ENCODE measurements at regions not wholly inside any gene's neighbourhood (a gene's known extent, or its start where the extent isn't known, plus 50 kb on each side); places are given as distances from the start of the nearest gene placed in this dataset.

DNA sequence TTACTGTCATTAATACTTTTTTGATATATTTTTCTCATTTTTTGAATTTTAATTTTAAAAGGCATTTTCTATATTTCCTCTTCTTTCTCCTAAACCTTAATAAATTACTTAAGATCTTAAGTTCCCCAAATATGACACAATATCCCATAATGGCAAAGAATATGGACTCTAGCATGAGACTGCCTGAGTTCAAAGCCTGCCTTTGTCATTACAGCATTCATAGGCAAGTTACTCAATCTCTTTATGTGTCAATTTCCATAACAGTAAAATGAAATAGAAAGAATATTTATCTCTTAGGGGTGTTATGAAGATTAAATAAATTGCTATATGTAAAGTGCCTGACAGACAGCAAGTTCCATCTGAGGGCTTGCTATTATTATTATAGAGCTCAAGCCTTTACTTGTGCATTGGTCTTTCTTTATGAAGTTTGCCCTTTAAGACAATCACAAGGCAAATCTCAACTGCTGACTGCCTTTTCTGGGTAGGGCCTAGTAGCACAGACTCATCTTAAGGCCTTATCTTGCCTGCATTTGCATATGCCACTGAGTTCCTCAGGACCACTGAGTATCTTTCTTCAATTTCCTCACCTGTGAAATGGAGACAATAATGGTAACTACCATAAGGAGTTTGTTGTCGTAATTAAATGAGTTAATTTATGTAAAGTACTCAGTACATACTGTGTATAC lies 231.0 kb downstream of the NRIP1 start:
- Histone ChIP-seq H3K9me3 (no peaks in the 10 kb centered on the region), H3K27ac (ENCODE audit: low read length) (no peak overlapping the region), H3K4me3 (ENCODE audit: control insufficient read depth in 1 of 2, extremely low read depth in 1 of 2, low read length in 1 of 2) (no peak overlapping the region), H3K36me3 (ENCODE audit: control insufficient read depth in 2 of 2, extremely low read depth in 1 of 2, insufficient read depth in 1 of 2, low read length in 1 of 2) (no peaks in the 10 kb centered on the region), H3K27me3 (replicated peaks in 1 of 2; ENCODE audit: control insufficient read depth in 2 of 2, extremely low read depth in 1 of 2, insufficient read depth in 2 of 2, low read length in 1 of 2) (no peaks in the 10 kb centered on the region), H3K4me1 (ENCODE audit: control insufficient read depth in 1 of 2, extremely low read depth in 1 of 2, insufficient read depth in 2 of 2, low read length in 2 of 2) (no peaks in the 10 kb centered on the region)
- Mint-ChIP-seq H3K9me3 (no peaks in the 10 kb centered on the region), H3K27ac (no peak overlapping the region), H3K36me3 (no peaks in the 10 kb centered on the region), H3K4me1 (no peaks in the 10 kb centered on the region), H3K4me3 (no peak overlapping the region), H3K27me3 (no peaks in the 10 kb centered on the region)
- ChIA-PET CTCF (no interaction called here), POLR2A (no interaction called here)
- DNase-seq (no peak), ATAC-seq (replicated peaks in 1 of 4) (no peak)
- WGBS (ENCODE audit: insufficient coverage): no CpG with 5 or more reads among the region's 1 CpG

DNA sequence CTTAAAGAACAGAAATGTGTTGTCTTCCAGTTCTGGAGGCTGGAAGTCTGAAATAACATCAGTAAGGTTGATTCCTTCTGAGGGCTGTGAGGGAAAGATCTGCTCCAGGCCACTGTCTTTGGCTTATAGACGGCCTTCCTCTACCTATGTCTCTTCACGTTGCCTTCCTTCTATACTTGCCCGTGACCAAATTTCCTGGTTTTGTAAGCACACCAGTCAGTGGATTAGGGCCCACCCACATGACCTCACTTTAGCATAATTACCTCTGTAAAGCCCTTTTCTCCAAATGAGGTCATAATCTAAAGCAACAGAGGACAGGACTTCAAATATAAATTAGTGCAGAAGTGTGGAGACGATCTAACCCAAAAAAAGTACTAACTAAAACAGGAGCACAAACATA lies 231.6 kb downstream of the NRIP1 start:
- no peaks in the 10 kb centered on the region for H3K9me3 ChIP-seq
- H3K27me3 ChIP-seq (replicated peaks in 1 of 2; ENCODE audit: control insufficient read depth in 2 of 2, extremely low read depth in 1 of 2, insufficient read depth in 2 of 2, low read length in 1 of 2): no peaks in the 10 kb centered on the region
- no peaks in the 10 kb centered on the region for H3K4me1 ChIP-seq (ENCODE audit: control insufficient read depth in 1 of 2, extremely low read depth in 1 of 2, insufficient read depth in 2 of 2, low read length in 2 of 2)
- Mint-ChIP-seq H3K36me3 (no peaks in the 10 kb centered on the region), H3K27me3 (no peaks in the 10 kb centered on the region), H3K27ac (no peak overlapping the region), H3K9me3 (no peaks in the 10 kb centered on the region), H3K4me3 (no peak overlapping the region), H3K4me1 (no peaks in the 10 kb centered on the region)
- H3K36me3 ChIP-seq (ENCODE audit: control insufficient read depth in 2 of 2, extremely low read depth in 1 of 2, insufficient read depth in 1 of 2, low read length in 1 of 2): no peaks in the 10 kb centered on the region
- POLR2A ChIA-PET: no interaction called here
- no peak overlapping the region for H3K4me3 ChIP-seq (ENCODE audit: control insufficient read depth in 1 of 2, extremely low read depth in 1 of 2, low read length in 1 of 2)
- H3K27ac ChIP-seq (ENCODE audit: low read length): no peak overlapping the region
- no peak for ATAC-seq (replicated peaks in 1 of 4)
- no peak for DNase-seq
- 93% methylated on average over 3 of the region's 4 CpGs for WGBS (ENCODE audit: insufficient coverage)
- CTCF ChIA-PET: no interaction called here

DNA sequence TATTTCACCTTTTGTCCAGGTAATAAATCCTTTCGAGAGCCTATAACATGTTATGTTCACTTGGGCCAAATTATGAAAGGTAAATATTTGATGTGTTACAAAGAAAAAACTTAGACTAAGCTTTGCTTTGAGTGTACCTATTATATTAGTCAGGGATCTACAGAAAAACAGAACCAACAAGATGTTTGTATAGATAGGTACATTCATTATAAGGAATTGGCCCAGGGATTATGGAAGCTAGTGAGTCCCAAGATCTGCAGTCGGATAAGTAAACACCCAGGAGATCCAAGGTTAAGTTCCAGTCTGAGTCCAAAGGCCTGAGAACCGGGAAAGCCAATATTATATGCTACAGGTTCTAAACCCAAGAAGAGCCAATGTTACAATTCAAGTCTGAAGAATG lies 234.5 kb downstream of the NRIP1 start:
- H3K4me3 ChIP-seq (ENCODE audit: control insufficient read depth in 1 of 2, extremely low read depth in 1 of 2, low read length in 1 of 2): no peak overlapping the region
- Mint-ChIP-seq H3K4me1 (no peaks in the 10 kb centered on the region), H3K4me3 (no peak overlapping the region), H3K27ac (no peak overlapping the region), H3K27me3 (no peaks in the 10 kb centered on the region), H3K9me3 (no peaks in the 10 kb centered on the region), H3K36me3 (no peaks in the 10 kb centered on the region)
- no peaks in the 10 kb centered on the region for H3K9me3 ChIP-seq
- H3K36me3 ChIP-seq (ENCODE audit: control insufficient read depth in 2 of 2, extremely low read depth in 1 of 2, insufficient read depth in 1 of 2, low read length in 1 of 2): no peaks in the 10 kb centered on the region
- H3K4me1 ChIP-seq (ENCODE audit: control insufficient read depth in 1 of 2, extremely low read depth in 1 of 2, insufficient read depth in 2 of 2, low read length in 2 of 2): no peaks in the 10 kb centered on the region
- CTCF ChIA-PET: no interaction called here
- H3K27ac ChIP-seq (ENCODE audit: low read length): no peak overlapping the region
- no peaks in the 10 kb centered on the region for H3K27me3 ChIP-seq (replicated peaks in 1 of 2; ENCODE audit: control insufficient read depth in 2 of 2, extremely low read depth in 1 of 2, insufficient read depth in 2 of 2, low read length in 1 of 2)
- DNase-seq (no peak), ATAC-seq (replicated peaks in 1 of 4) (no peak)
- POLR2A ChIA-PET: no interaction called here
- 94% methylated on average over 2 of the region's 3 CpGs for WGBS (ENCODE audit: insufficient coverage)

DNA sequence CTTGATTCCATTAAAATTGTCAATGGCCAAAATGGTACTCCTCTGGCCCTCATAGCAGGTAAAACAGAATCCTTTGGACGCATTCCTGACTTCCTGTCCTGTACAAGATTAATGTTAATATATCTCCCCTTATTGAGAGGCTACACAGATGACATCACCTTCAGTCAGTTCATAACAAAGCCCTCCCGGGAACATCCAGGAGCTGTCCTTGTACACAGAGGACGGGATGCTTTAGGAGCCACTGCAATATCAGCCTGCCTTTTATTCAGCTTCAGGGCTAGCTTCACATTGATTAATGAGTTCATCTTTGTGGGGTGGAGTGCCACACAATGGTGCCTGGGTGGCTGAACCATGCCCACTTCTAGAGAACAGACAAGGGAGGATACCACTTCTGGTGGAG lies 235.1 kb downstream of the NRIP1 start:
- H3K36me3 ChIP-seq (ENCODE audit: control insufficient read depth in 2 of 2, extremely low read depth in 1 of 2, insufficient read depth in 1 of 2, low read length in 1 of 2): no peaks in the 10 kb centered on the region
- no peaks in the 10 kb centered on the region for H3K4me1 Mint-ChIP-seq
- no peak overlapping the region for H3K27ac ChIP-seq (ENCODE audit: low read length)
- ATAC-seq (replicated peaks in 1 of 4) (no peak), DNase-seq (no peak)
- ChIA-PET POLR2A (no interaction called here), CTCF (no interaction called here)
- H3K9me3 ChIP-seq: no peaks in the 10 kb centered on the region
- no peak overlapping the region for H3K27ac Mint-ChIP-seq
- H3K4me1 ChIP-seq (ENCODE audit: control insufficient read depth in 1 of 2, extremely low read depth in 1 of 2, insufficient read depth in 2 of 2, low read length in 2 of 2): no peaks in the 10 kb centered on the region
- H3K27me3 ChIP-seq (replicated peaks in 1 of 2; ENCODE audit: control insufficient read depth in 2 of 2, extremely low read depth in 1 of 2, insufficient read depth in 2 of 2, low read length in 1 of 2): no peaks in the 10 kb centered on the region
- no peak overlapping the region for H3K4me3 ChIP-seq (ENCODE audit: control insufficient read depth in 1 of 2, extremely low read depth in 1 of 2, low read length in 1 of 2)
- no peaks in the 10 kb centered on the region for H3K36me3 Mint-ChIP-seq
- no peak overlapping the region for H3K4me3 Mint-ChIP-seq
- no peaks in the 10 kb centered on the region for H3K9me3 Mint-ChIP-seq
- no peaks in the 10 kb centered on the region for H3K27me3 Mint-ChIP-seq
- WGBS (ENCODE audit: insufficient coverage): 72% methylated on average over 2 of the region's 3 CpGs

DNA sequence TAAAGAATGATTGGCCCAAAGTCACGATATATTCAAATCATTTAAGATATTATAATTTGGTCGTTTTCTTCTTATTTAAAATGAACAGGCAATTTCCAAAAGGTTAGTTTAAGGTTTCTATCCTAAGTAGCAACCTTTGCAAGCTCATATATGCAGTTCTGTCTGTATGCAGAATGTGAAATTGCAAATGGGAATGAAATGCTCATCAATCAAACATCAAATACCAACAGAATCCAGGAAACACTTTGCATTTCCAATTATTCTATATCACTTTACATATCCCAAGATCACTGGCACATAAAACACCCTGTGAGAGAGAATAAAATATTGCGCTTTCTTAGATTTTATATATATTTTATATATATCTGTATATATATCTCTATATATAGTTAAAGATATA lies 237.3 kb downstream of the NRIP1 start:
- no peak overlapping the region for H3K27ac ChIP-seq (ENCODE audit: low read length)
- H3K4me3 ChIP-seq (ENCODE audit: control insufficient read depth in 1 of 2, extremely low read depth in 1 of 2, low read length in 1 of 2): no peak overlapping the region
- ATAC-seq (replicated peaks in 1 of 4): no peak
- Mint-ChIP-seq H3K36me3 (no peaks in the 10 kb centered on the region), H3K4me3 (no peak overlapping the region), H3K4me1 (no peaks in the 10 kb centered on the region), H3K9me3 (no peaks in the 10 kb centered on the region), H3K27ac (no peak overlapping the region), H3K27me3 (no peaks in the 10 kb centered on the region)
- H3K4me1 ChIP-seq (ENCODE audit: control insufficient read depth in 1 of 2, extremely low read depth in 1 of 2, insufficient read depth in 2 of 2, low read length in 2 of 2): no peaks in the 10 kb centered on the region
- POLR2A ChIA-PET: no interaction called here
- CTCF ChIA-PET: interaction anchor here in 1 of 2 donors (0.7 kb wide), 1 partner anchor 654 kb away, joined by 3 read pairs; no protein-coding TSS in a partner anchor
- WGBS (ENCODE audit: insufficient coverage): no CpG with 5 or more reads among the region's 3 CpGs
- no peaks in the 10 kb centered on the region for H3K36me3 ChIP-seq (ENCODE audit: control insufficient read depth in 2 of 2, extremely low read depth in 1 of 2, insufficient read depth in 1 of 2, low read length in 1 of 2)
- no peaks in the 10 kb centered on the region for H3K27me3 ChIP-seq (replicated peaks in 1 of 2; ENCODE audit: control insufficient read depth in 2 of 2, extremely low read depth in 1 of 2, insufficient read depth in 2 of 2, low read length in 1 of 2)
- DNase-seq: no peak
- no peaks in the 10 kb centered on the region for H3K9me3 ChIP-seq

DNA sequence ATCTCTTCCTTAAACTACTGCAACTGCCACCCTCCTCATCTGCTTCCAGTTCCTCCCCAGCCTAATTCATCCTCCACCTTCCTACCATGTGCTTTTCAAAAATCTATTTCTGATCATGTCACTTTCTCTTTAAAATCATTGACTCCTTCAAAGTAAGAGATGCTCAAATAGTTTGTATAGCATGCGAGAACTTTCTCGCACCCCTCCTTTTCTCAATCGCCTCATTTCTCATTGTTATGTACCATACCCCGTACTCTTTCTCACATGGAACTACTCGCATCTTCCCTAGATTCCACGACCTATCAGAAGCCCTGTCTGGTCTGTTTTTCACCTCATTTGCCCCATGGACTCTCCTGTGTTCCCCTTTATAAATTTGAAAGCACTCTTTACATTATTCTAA lies 238.2 kb downstream of the NRIP1 start:
- Mint-ChIP-seq H3K9me3 (no peaks in the 10 kb centered on the region), H3K4me1 (no peaks in the 10 kb centered on the region), H3K4me3 (no peak overlapping the region), H3K36me3 (no peaks in the 10 kb centered on the region), H3K27me3 (no peaks in the 10 kb centered on the region), H3K27ac (no peak overlapping the region)
- ATAC-seq (replicated peaks in 1 of 4) (no peak), DNase-seq (no peak)
- Histone ChIP-seq H3K4me3 (ENCODE audit: control insufficient read depth in 1 of 2, extremely low read depth in 1 of 2, low read length in 1 of 2) (no peak overlapping the region), H3K36me3 (ENCODE audit: control insufficient read depth in 2 of 2, extremely low read depth in 1 of 2, insufficient read depth in 1 of 2, low read length in 1 of 2) (no peaks in the 10 kb centered on the region), H3K9me3 (no peaks in the 10 kb centered on the region), H3K4me1 (ENCODE audit: control insufficient read depth in 1 of 2, extremely low read depth in 1 of 2, insufficient read depth in 2 of 2, low read length in 2 of 2) (no peaks in the 10 kb centered on the region), H3K27ac (ENCODE audit: low read length) (no peak overlapping the region), H3K27me3 (replicated peaks in 1 of 2; ENCODE audit: control insufficient read depth in 2 of 2, extremely low read depth in 1 of 2, insufficient read depth in 2 of 2, low read length in 1 of 2) (no peaks in the 10 kb centered on the region)
- CTCF ChIA-PET: no interaction called here
- POLR2A ChIA-PET: no interaction called here
- 95% methylated on average over 5 of the region's 6 CpGs for WGBS (ENCODE audit: insufficient coverage)

DNA sequence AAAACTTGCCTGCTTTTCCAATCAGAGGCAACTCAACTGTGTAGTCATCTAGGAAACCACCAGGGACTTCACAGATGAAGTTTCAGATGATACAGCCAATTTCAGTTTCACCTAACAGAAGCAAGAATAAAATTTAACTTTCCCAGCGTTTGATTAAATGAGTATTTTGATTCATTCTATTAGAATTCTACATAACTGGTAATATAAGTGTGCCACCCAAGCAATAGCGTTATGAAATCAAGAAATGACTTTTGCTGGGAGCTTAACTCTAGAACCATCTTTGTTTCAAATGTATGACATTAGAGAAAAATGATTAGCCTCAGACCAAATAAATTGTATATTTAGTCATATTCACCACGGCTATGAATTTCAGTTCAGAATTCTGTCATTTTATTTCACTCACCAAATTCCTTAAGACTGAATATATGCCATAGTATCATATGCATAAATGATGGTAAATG lies 239.3 kb downstream of the NRIP1 start:
- H3K9me3 Mint-ChIP-seq: no peaks in the 10 kb centered on the region
- Histone ChIP-seq H3K36me3 (ENCODE audit: control insufficient read depth in 2 of 2, extremely low read depth in 1 of 2, insufficient read depth in 1 of 2, low read length in 1 of 2) (no peaks in the 10 kb centered on the region), H3K9me3 (no peaks in the 10 kb centered on the region), H3K4me1 (ENCODE audit: control insufficient read depth in 1 of 2, extremely low read depth in 1 of 2, insufficient read depth in 2 of 2, low read length in 2 of 2) (no peaks in the 10 kb centered on the region), H3K27ac (ENCODE audit: low read length) (no peak overlapping the region), H3K4me3 (ENCODE audit: control insufficient read depth in 1 of 2, extremely low read depth in 1 of 2, low read length in 1 of 2) (no peak overlapping the region), H3K27me3 (replicated peaks in 1 of 2; ENCODE audit: control insufficient read depth in 2 of 2, extremely low read depth in 1 of 2, insufficient read depth in 2 of 2, low read length in 1 of 2) (no peaks in the 10 kb centered on the region)
- H3K4me1 Mint-ChIP-seq: no peaks in the 10 kb centered on the region
- H3K4me3 Mint-ChIP-seq: no peak overlapping the region
- ATAC-seq (replicated peaks in 1 of 4): no peak
- CTCF ChIA-PET: no interaction called here
- no peak for DNase-seq
- no CpG with 5 or more reads among the region's 3 CpGs for WGBS (ENCODE audit: insufficient coverage)
- no peaks in the 10 kb centered on the region for H3K36me3 Mint-ChIP-seq
- no peak overlapping the region for H3K27ac Mint-ChIP-seq
- H3K27me3 Mint-ChIP-seq: no peaks in the 10 kb centered on the region
- POLR2A ChIA-PET: no interaction called here
